ENCODE measurements at regions not wholly inside any gene's neighbourhood (a gene's known extent, or its start where the extent isn't known, plus 50 kb on each side); places are given as distances from the start of the nearest gene placed in this dataset.

DNA sequence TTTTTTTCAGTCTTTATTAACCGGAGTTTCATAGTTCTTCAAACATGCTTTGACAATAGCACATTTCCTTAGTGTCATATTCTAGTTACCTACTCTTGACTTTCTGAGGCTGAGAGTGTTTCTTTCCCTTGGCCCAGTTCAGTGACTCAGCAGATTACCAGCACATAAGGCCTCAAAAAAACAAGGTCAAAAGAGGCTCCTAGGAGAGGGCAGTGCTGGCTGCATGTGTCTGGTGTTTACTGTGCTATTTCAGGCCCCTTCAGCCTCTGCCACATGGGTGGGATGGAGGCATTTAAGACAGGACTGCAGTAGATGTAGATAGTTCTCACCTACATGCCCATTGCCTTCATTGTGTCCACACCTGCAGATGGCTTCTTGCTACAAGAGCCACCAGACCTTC lies 198.2 kb upstream of the SSTR4 start (continued):
- TF ChIP-seq ESRRA (IDR thresholded peaks at IDR 0.05; ENCODE audit: borderline replicate concordance, low read depth) (0 out of 2 replicates have a peak, but pooled peaks have one; percentile 19), RNF2 (IDR thresholded peaks at IDR 0.05) (no peak), KLF16 (IDR thresholded peaks at IDR 0.05) (no peak), POU5F1 (IDR thresholded peaks at IDR 0.05; ENCODE audit: borderline replicate concordance, low read depth, low read length, partially characterized antibody) (no peak), ZNF23 (CRISPR knock-in tag; IDR thresholded peaks at IDR 0.05) (no peak), CBX3 (IDR thresholded peaks at IDR 0.05; ENCODE audit: borderline replicate concordance in 1 of 2, low read length in 2 of 2) (no peak), FOXK2 (conservative IDR thresholded peaks at IDR 0.05 in 1 of 2, IDR thresholded peaks at IDR 0.05 in 1 of 2; ENCODE audit: low read depth in 2 of 2) (peak in 1 of 2 experiments; percentile 52; a peak in 1 of 4 replicates), ZNF316 (IDR thresholded peaks at IDR 0.05) (peak; percentile 95), RAD21 (CRISPR knock-in tag; conservative IDR thresholded peaks at IDR 0.05 in 1 of 2, IDR thresholded peaks at IDR 0.05 in 1 of 2) (no peak), GATA2 (CRISPR knock-in tag; IDR thresholded peaks at IDR 0.05) (no peak), ATF1 (CRISPR knock-in tag; IDR thresholded peaks at IDR 0.05) (no peak), ATF1 (tag; IDR thresholded peaks at IDR 0.05) (no peak), RBM17 (IDR thresholded peaks at IDR 0.05; ENCODE audit: borderline replicate concordance, low read depth, low read length) (no peak), FOXA1 (IDR thresholded peaks at IDR 0.05; ENCODE audit: borderline replicate concordance) (no peak), XRCC4 (IDR thresholded peaks at IDR 0.05; ENCODE audit: extremely low read depth, insufficient read depth, insufficient read length) (no peak), ZSCAN29 (IDR thresholded peaks at IDR 0.05) (no peak), NR2C1 (IDR thresholded peaks at IDR 0.05) (no peak), NR2C1 (tag; IDR thresholded peaks at IDR 0.05) (peak; percentile 29; the same call in 1 of the 2 replicates), FOXJ2 (tag; IDR thresholded peaks at IDR 0.05) (0 out of 2 replicates have a peak, but pooled peaks have one; percentile 41), SMAD4 (CRISPR knock-in tag; conservative IDR thresholded peaks at IDR 0.05) (0 out of 2 replicates have a peak, but pooled peaks have one; percentile 24), NFE2 (IDR thresholded peaks at IDR 0.05; ENCODE audit: low read depth) (peak; percentile 94), BACH1 (tag; IDR thresholded peaks at IDR 0.05) (peak; percentile 95), ETV6 (IDR thresholded peaks at IDR 0.05; ENCODE audit: borderline replicate concordance in 1 of 2, low read depth in 2 of 2, low read length in 1 of 2) (no peak), ETV6 (CRISPR knock-in tag; IDR thresholded peaks at IDR 0.05; ENCODE audit: borderline replicate concordance) (no peak), JUND (IDR thresholded peaks at IDR 0.05; ENCODE audit: borderline replicate concordance, low read depth, low read length) (no peak), JUND (tag; IDR thresholded peaks at IDR 0.05; ENCODE audit: borderline replicate concordance, low read depth, low read length) (peak; percentile 52; the same call in 1 of the 3 replicates), SP2 (IDR thresholded peaks at IDR 0.05; ENCODE audit: extremely low read depth, low read depth, low read length, poor library complexity, severe bottlenecking) (no peak), RUNX1 (IDR thresholded peaks at IDR 0.05; ENCODE audit: low read depth) (no peak)
- TF ChIP-seq, protein P1, sequence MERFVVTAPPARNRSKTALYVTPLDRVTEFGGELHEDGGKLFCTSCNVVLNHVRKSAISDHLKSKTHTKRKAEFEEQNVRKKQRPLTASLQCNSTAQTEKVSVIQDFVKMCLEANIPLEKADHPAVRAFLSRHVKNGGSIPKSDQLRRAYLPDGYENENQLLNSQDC (CRISPR knock-in tag; IDR thresholded peaks at IDR 0.05) = no peak
- TF ChIP-seq, protein P2, sequence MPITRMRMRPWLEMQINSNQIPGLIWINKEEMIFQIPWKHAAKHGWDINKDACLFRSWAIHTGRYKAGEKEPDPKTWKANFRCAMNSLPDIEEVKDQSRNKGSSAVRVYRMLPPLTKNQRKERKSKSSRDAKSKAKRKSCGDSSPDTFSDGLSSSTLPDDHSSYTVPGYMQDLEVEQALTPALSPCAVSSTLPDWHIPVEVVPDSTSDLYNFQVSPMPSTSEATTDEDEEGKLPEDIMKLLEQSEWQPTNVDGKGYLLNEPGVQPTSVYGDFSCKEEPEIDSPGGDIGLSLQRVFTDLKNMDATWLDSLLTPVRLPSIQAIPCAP (CRISPR knock-in tag; IDR thresholded peaks at IDR 0.05; ENCODE audit: borderline replicate concordance) = no peak
- TF ChIP-seq, protein P3, sequence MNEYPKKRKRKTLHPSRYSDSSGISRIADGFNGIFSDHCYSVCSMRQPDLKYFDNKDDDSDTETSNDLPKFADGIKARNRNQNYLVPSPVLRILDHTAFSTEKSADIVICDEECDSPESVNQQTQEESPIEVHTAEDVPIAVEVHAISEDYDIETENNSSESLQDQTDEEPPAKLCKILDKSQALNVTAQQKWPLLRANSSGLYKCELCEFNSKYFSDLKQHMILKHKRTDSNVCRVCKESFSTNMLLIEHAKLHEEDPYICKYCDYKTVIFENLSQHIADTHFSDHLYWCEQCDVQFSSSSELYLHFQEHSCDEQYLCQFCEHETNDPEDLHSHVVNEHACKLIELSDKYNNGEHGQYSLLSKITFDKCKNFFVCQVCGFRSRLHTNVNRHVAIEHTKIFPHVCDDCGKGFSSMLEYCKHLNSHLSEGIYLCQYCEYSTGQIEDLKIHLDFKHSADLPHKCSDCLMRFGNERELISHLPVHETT (CRISPR knock-in tag; conservative IDR thresholded peaks at IDR 0.05 in 1 of 2, IDR thresholded peaks at IDR 0.05 in 1 of 2) = peak in 1 of 2 experiments; percentile 53; a peak in 2 of 4 replicates

Data from K562 (cell line).